ENCODE measurements at regions not wholly inside any gene's neighbourhood (a gene's known extent, or its start where the extent isn't known, plus 50 kb on each side); places are given as distances from the start of the nearest gene placed in this dataset.

GRCh38 chr7:116317907-116318306 lies 107.6 kb downstream of the TES start:
- no peak for DNase-seq (ENCODE audit: low spot score)
- TF ChIP-seq CTCF (IDR thresholded peaks at IDR 0.05; ENCODE audit: extremely low read depth, insufficient read depth, missing control alignments): no peak
- in situ Hi-C loops (cut with MboI; ENCODE audit: low pct_unique_long_range_greater_than_20kb, low sequenced_read_pairs, unreplicated experiment): no loop called here

GRCh38 chr7:116322541-116322940 lies 112.2 kb downstream of the TES start:
- no peak for TF ChIP-seq CTCF (IDR thresholded peaks at IDR 0.05; ENCODE audit: extremely low read depth, insufficient read depth, missing control alignments)
- no peak for DNase-seq (ENCODE audit: low spot score)
- in situ Hi-C loops (cut with MboI; ENCODE audit: low pct_unique_long_range_greater_than_20kb, low sequenced_read_pairs, unreplicated experiment): no loop called here

- DNase-seq (ENCODE audit: low spot score): no peak
- in situ Hi-C loops (cut with MboI; ENCODE audit: low pct_unique_long_range_greater_than_20kb, low sequenced_read_pairs, unreplicated experiment): no loop called here
- no peak for TF ChIP-seq CTCF (IDR thresholded peaks at IDR 0.05; ENCODE audit: extremely low read depth, insufficient read depth, missing control alignments)
Observed at GRCh38 chr7:116324582-116324981, 114.2 kb downstream of the TES start.

- TF ChIP-seq CTCF (IDR thresholded peaks at IDR 0.05; ENCODE audit: extremely low read depth, insufficient read depth, missing control alignments): no peak
- in situ Hi-C loops (cut with MboI; ENCODE audit: low pct_unique_long_range_greater_than_20kb, low sequenced_read_pairs, unreplicated experiment): no loop called here
- DNase-seq (ENCODE audit: low spot score): no peak
Observed at GRCh38 chr7:116325517-116325916, 115.2 kb downstream of the TES start.

- TF ChIP-seq CTCF (IDR thresholded peaks at IDR 0.05; ENCODE audit: extremely low read depth, insufficient read depth, missing control alignments): no peak
- DNase-seq (ENCODE audit: low spot score): no peak
- in situ Hi-C loops (cut with MboI; ENCODE audit: low pct_unique_long_range_greater_than_20kb, low sequenced_read_pairs, unreplicated experiment): no loop called here
Observed at GRCh38 chr7:116327135-116327534, 116.8 kb downstream of the TES start.

GRCh38 chr7:116327752-116328151 lies 117.4 kb downstream of the TES start:
- in situ Hi-C loops (cut with MboI; ENCODE audit: low pct_unique_long_range_greater_than_20kb, low sequenced_read_pairs, unreplicated experiment): no loop called here
- no peak for DNase-seq (ENCODE audit: low spot score)
- TF ChIP-seq CTCF (IDR thresholded peaks at IDR 0.05; ENCODE audit: extremely low read depth, insufficient read depth, missing control alignments): no peak

GRCh38 chr7:116328161-116328560 lies 117.8 kb downstream of the TES start:
- in situ Hi-C loops (cut with MboI; ENCODE audit: low pct_unique_long_range_greater_than_20kb, low sequenced_read_pairs, unreplicated experiment): no loop called here
- no peak for TF ChIP-seq CTCF (IDR thresholded peaks at IDR 0.05; ENCODE audit: extremely low read depth, insufficient read depth, missing control alignments)
- DNase-seq (ENCODE audit: low spot score): no peak

All from GM13977 (cell line).